Stimulated activated CD4-positive, alpha-beta T cell treated with anti-CD3 and anti-CD28 coated beads, Interleukin-1b, Interleukin-23, amount 100 ng/mL, for 48 hours (primary cell): ENCODE measurements at regions not wholly inside any gene's neighbourhood (a gene's known extent, or its start where the extent isn't known, plus 50 kb on each side); places are given as distances from the start of the nearest gene placed in this dataset.

Experiments
- DNase-seq: peaks from one replicate; pipeline ENCODE4 v3.0.0-alpha.2; 2020

- DNase-seq, result no peak
Observed at GRCh38 chr9:120202856-120203654, 376.9 kb downstream of the CDK5RAP2 start.

GRCh38 chr9:120198027-120198426, 381.9 kb downstream of the CDK5RAP2 start:
- DNase-seq, result no peak

- DNase-seq, result no peak
Observed at GRCh38 chr9:120197605-120198004, 382.4 kb downstream of the CDK5RAP2 start.

- DNase-seq, result no peak
Observed at GRCh38 chr9:120191141-120191540, 388.8 kb downstream of the CDK5RAP2 start.

- no peak for DNase-seq
Observed at GRCh38 chr9:120187758-120188157, 392.2 kb downstream of the CDK5RAP2 start.

GRCh38 chr9:120186276-120186675, 393.7 kb downstream of the CDK5RAP2 start:
- no peak for DNase-seq

GRCh38 chr9:120184266-120184665, 395.7 kb downstream of the CDK5RAP2 start:
- DNase-seq, result no peak

GRCh38 chr9:120183615-120184014, 396.4 kb downstream of the CDK5RAP2 start:
- no peak for DNase-seq

GRCh38 chr9:120182011-120182410, 398.0 kb downstream of the CDK5RAP2 start:
- no peak for DNase-seq

- no peak for DNase-seq
Observed at GRCh38 chr9:120177121-120177520, 402.8 kb downstream of the CDK5RAP2 start.

GRCh38 chr9:120175031-120175430, 404.9 kb downstream of the CDK5RAP2 start:
- no peak for DNase-seq

GRCh38 chr9:120161776-120162175, 418.2 kb downstream of the CDK5RAP2 start:
- DNase-seq, result no peak

- no peak for DNase-seq
Observed at GRCh38 chr9:120158221-120158620, 421.7 kb downstream of the CDK5RAP2 start.

GRCh38 chr9:120156376-120156775, 423.6 kb downstream of the CDK5RAP2 start:
- no peak for DNase-seq

- no peak for DNase-seq
Observed at GRCh38 chr9:120153258-120153657, 426.7 kb downstream of the CDK5RAP2 start.

- no peak for DNase-seq
Observed at GRCh38 chr9:120152295-120152694, 427.7 kb downstream of the CDK5RAP2 start.

GRCh38 chr9:120151806-120152205, 428.2 kb downstream of the CDK5RAP2 start:
- DNase-seq, result no peak

GRCh38 chr9:120151149-120151548, 428.8 kb downstream of the CDK5RAP2 start:
- no peak for DNase-seq

- no peak for DNase-seq
Observed at GRCh38 chr9:120138955-120139354, 441.0 kb downstream of the CDK5RAP2 start.

GRCh38 chr9:120137186-120137840, 442.7 kb downstream of the CDK5RAP2 start:
- DNase-seq, result no peak

GRCh38 chr9:120136696-120137095, 443.3 kb downstream of the CDK5RAP2 start:
- no peak for DNase-seq

- DNase-seq, result no peak
Observed at GRCh38 chr9:120117081-120117480, 462.9 kb downstream of the CDK5RAP2 start.

- no peak for DNase-seq
Observed at GRCh38 chr9:120110520-120110919, 469.4 kb downstream of the CDK5RAP2 start.

GRCh38 chr9:120109242-120109641, 470.7 kb downstream of the CDK5RAP2 start:
- no peak for DNase-seq

GRCh38 chr9:120107138-120107537, 472.8 kb downstream of the CDK5RAP2 start:
- DNase-seq, result no peak
